Retinal pigment epithelial cell (primary cell): ENCODE measurements at regions not wholly inside any gene's neighbourhood (a gene's known extent, or its start where the extent isn't known, plus 50 kb on each side); places are given as distances from the start of the nearest gene placed in this dataset.
A peak's percentile ranks its signal among the peaks of the same experiment; 100 is the strongest.

ENCODE experiments used
- DNase-seq: peaks from one replicate; pipeline ENCODE4 v3.0.0-alpha.2; 2010; ENCODE audit warnings: low read depth
- H3K4me3 ChIP-seq: 2 replicates; pipeline ENCODE4 v1.5.1; 2011; ENCODE audit warnings: mild to moderate bottlenecking, low read length, control low read depth, moderate library complexity
- CTCF ChIP-seq: conservative IDR thresholded peaks from 2 replicates; pipeline ENCODE4 v1.5.1; 2011; ENCODE audit warnings: low read depth, low read length, control low read depth, inconsistent platforms

- no peak overlapping the region for H3K4me3 ChIP-seq
- no peak for TF ChIP-seq CTCF
- no peak for DNase-seq
These were observed 89.1 kb downstream of the RHOU start for GRCh38 chr1:228824366-228824765.

- no peak for DNase-seq
- no peak for TF ChIP-seq CTCF
- no peak overlapping the region for H3K4me3 ChIP-seq
These were observed 89.8 kb downstream of the RHOU start for GRCh38 chr1:228825041-228825440.

GRCh38 chr1:228825840-228826484 is 90.7 kb downstream of the RHOU start:
- DNase-seq = no peak
- no peak for TF ChIP-seq CTCF
- no peak overlapping the region for H3K4me3 ChIP-seq

- TF ChIP-seq CTCF = no peak
- H3K4me3 ChIP-seq = no peak overlapping the region
- no peak for DNase-seq
These were observed 91.7 kb downstream of the RHOU start for GRCh38 chr1:228827019-228827418.

GRCh38 chr1:228828151-228828550 is 92.9 kb downstream of the RHOU start:
- no peak for TF ChIP-seq CTCF
- no peak overlapping the region for H3K4me3 ChIP-seq
- DNase-seq = no peak

GRCh38 chr1:228830185-228830953 is 95.1 kb downstream of the RHOU start:
- DNase-seq = no peak
- H3K4me3 ChIP-seq = no peak overlapping the region
- TF ChIP-seq CTCF = no peak

GRCh38 chr1:228830954-228831481 is 95.7 kb downstream of the RHOU start:
- TF ChIP-seq CTCF = no peak
- no peak overlapping the region for H3K4me3 ChIP-seq
- DNase-seq = peak; percentile 65
